ENCODE measurements at regions not wholly inside any gene's neighbourhood (a gene's known extent, or its start where the extent isn't known, plus 50 kb on each side); places are given as distances from the start of the nearest gene placed in this dataset.
"Not testable (repeated sequence)": the region's sequence is repeated elsewhere in the genome, so short reads cannot be mapped to it uniquely, and the experiment has no call there.

- DNase-seq (ENCODE audit: low spot score): no peak
These were observed 86.2 kb downstream of the PRR15 start for GRCh38 chr7:29649876-29650275.

GRCh38 chr7:29651477-29651876 lies 87.8 kb downstream of the PRR15 start:
- no peak for DNase-seq (ENCODE audit: low spot score)

DNA sequence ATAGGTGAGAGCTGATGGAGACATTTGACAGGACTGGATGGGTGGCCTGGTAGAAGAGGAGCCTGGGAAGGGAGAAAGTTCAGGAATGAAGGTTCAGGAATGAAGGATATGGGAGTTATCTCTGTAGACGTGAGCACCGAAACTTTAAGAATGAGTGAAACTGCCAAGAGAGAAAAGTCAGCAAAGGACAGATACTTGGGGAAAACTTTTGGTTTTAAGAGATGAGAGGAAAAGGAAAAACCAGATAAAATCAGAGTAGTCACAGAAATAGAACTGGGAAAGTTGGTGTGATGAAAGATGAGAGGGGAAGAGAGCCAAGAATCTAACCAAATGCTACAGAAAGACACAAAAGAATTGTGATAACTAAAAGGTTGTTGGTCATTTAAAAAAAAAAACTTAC lies 88.9 kb downstream of the PRR15 start:
- no peak for DNase-seq (ENCODE audit: low spot score)

DNA sequence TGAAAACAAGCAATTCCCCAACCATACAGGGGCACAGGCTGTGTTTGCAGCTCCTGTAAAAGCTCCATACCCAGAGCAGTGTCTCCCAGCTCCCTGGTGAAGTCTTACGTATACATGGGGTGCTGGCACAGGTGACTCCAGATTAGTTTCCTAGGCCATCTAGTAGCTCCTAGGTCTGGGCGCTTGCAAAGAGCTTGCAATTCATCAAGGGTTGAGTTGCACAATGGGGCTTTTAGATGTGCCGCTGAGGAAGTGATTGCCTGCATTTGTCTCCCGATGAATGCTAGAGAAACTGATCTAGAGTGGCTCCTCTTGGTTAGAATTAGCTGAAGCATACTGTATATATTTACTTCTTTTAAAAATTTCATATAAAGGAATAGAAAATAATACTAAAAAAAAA lies 90.7 kb downstream of the PRR15 start:
- not testable (repeated sequence) for DNase-seq (ENCODE audit: low spot score)

- DNase-seq (ENCODE audit: low spot score): no peak
These were observed 93.7 kb downstream of the PRR15 start for GRCh38 chr7:29657288-29657687.

GRCh38 chr7:29657856-29658255 lies 94.2 kb downstream of the PRR15 start:
- DNase-seq (ENCODE audit: low spot score): no peak

DNA sequence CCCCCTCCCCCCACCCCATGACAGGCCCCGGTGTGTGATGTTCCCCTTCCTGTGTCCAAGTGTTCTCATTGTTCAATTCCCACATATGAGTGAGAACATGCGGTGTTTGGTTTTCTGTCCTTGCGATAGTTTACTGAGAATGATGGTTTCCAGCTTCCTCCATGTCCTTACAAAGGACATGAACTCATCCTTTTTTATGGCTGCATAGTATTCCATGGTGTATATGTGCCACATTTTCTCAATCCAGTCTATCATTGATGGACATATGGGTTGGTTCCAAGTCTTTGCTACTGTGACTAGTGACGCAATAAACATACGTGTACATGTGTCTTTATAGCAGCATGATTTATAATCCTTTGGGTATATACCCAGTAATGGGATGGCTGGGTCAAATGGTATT lies 95.6 kb downstream of the PRR15 start:
- DNase-seq (ENCODE audit: low spot score): not testable (repeated sequence)

- not testable (repeated sequence) for DNase-seq (ENCODE audit: low spot score)
These were observed 99.3 kb downstream of the PRR15 start for GRCh38 chr7:29662899-29663298.

GRCh38 chr7:29664999-29665398 lies 101.4 kb downstream of the PRR15 start:
- DNase-seq (ENCODE audit: low spot score): not testable (repeated sequence)

GRCh38 chr7:29667096-29667669 lies 103.5 kb downstream of the PRR15 start:
- DNase-seq (ENCODE audit: low spot score): not testable (repeated sequence)

DNA sequence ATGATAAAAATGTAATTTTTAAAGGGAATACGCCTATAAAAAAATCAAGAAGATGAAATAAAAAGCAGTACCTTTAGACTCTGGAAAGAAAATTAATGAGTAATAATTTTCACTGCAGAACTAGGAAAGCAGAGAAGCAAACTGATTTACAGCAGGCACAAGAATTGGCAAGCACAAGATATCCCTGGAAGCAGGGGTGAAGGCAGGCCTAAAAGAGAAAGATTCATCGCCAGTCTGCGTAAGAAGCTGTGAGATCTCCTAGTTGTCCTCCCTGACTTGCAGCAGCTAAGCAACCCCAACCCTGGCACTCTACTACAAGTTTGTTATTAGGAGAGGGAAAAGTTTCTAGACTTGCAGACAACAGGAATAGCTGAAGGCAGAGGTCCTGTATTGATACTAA lies 107.7 kb downstream of the PRR15 start:
- DNase-seq (ENCODE audit: low spot score): not testable (repeated sequence)

GRCh38 chr7:29673635-29674034 lies 110.0 kb downstream of the PRR15 start:
- DNase-seq (ENCODE audit: low spot score): not testable (repeated sequence)

DNA sequence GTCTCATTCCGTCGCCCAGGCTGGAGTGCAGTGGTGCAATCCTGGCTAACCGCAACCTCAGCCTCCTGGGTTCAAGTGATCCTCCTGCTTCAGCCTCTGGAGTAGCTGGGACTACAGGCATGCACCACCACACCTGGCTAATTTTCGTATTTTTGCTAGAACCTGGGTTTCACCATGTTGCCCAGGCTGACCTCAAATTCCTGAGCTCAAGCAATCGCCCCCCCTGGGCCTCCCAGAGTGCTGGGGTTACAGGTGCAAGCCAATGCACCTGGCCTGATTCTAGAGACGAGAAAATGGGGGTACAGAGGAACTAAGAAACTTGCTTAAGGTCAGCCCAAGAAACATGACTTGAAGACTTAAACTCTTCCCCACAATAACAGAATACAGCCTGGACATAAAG lies 111.0 kb downstream of the PRR15 start:
- not testable (repeated sequence) for DNase-seq (ENCODE audit: low spot score)

GRCh38 chr7:29677254-29677653 lies 113.6 kb downstream of the PRR15 start:
- DNase-seq (ENCODE audit: low spot score): not testable (repeated sequence)

GRCh38 chr7:29679963-29680362 lies 116.3 kb downstream of the PRR15 start:
- DNase-seq (ENCODE audit: low spot score): not testable (repeated sequence)

GRCh38 chr7:29680601-29681000 lies 117.0 kb downstream of the PRR15 start:
- DNase-seq (ENCODE audit: low spot score): not testable (repeated sequence)

- DNase-seq (ENCODE audit: low spot score): not testable (repeated sequence)
These were observed 120.6 kb downstream of the PRR15 start for GRCh38 chr7:29684151-29684786.

- peak; percentile 60 for DNase-seq (ENCODE audit: low spot score)
These were observed 121.3 kb upstream of the WIPF3 start for GRCh38 chr7:29684787-29685650.

- DNase-seq (ENCODE audit: low spot score): not testable (repeated sequence)
These were observed 120.5 kb upstream of the WIPF3 start for GRCh38 chr7:29685651-29686271.

GRCh38 chr7:29690510-29690909 lies 115.8 kb upstream of the WIPF3 start:
- DNase-seq (ENCODE audit: low spot score): not testable (repeated sequence)

GRCh38 chr7:29696402-29696801 lies 109.9 kb upstream of the WIPF3 start:
- not testable (repeated sequence) for DNase-seq (ENCODE audit: low spot score)

DNA sequence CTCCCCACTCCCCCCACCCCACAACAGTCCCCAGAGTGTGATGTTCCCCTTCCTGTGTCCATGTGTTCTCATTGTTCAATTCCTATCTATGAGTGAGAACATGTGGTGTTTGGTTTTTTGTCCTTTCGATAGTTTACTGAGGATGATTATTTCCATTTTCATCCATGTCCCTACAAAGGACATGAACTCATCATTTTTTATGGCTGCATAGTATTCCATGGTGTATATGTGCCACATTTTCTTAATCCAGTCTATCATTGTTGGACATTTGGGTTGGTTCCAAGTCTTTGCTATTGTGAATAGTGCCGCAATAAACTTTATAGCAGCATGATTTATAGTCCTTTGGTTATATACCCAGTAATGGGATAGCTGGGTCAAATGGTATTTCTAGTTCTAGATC lies 106.6 kb upstream of the WIPF3 start:
- DNase-seq (ENCODE audit: low spot score): not testable (repeated sequence)

All from AG08395 (cell line).